ENCODE measurements at regions not wholly inside any gene's neighbourhood (a gene's known extent, or its start where the extent isn't known, plus 50 kb on each side); places are given as distances from the start of the nearest gene placed in this dataset.
A peak's percentile ranks its signal among the peaks of the same experiment; 100 is the strongest.

DNA sequence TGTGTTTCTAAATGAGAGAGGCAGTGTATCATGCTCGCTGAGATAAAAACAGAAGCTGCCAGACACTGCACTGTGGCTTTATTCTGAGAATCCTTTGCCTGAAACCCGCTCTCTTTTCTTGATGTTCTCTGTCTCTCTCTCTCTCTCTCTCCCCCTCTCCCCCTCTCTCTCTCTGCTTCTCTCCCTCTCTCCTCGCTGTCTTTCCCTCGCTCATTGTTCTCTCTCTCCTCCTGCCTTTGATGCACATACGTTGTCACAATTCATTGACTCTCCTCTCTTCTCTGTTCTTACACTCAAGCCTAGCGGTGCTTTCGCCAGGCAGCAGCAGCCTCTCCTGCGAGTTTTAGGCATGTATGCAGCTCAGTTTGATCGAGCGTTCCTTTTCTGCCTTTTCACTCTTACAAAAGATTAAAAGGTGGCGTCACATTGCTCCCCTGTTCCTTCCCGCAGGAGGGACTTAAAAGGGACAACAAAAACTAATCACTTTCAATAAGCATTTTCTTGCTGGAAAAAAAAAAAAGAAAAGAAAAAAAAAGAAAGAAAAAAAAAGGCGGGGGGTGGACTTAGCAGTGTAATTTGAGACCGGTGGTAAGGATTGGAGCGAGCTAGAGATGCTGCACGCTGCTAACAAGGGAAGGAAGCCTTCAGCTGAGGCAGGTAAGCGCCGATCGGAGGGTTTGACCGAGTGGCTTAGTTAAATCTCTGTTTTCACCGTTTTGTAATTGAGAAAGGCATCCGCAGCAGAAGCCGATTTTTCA, 717.9 kb upstream of the WWC1 start:
- ChIA-PET CTCF (no interaction called here), POLR2A (no interaction called here)
- TF ChIP-seq, protein P1, sequence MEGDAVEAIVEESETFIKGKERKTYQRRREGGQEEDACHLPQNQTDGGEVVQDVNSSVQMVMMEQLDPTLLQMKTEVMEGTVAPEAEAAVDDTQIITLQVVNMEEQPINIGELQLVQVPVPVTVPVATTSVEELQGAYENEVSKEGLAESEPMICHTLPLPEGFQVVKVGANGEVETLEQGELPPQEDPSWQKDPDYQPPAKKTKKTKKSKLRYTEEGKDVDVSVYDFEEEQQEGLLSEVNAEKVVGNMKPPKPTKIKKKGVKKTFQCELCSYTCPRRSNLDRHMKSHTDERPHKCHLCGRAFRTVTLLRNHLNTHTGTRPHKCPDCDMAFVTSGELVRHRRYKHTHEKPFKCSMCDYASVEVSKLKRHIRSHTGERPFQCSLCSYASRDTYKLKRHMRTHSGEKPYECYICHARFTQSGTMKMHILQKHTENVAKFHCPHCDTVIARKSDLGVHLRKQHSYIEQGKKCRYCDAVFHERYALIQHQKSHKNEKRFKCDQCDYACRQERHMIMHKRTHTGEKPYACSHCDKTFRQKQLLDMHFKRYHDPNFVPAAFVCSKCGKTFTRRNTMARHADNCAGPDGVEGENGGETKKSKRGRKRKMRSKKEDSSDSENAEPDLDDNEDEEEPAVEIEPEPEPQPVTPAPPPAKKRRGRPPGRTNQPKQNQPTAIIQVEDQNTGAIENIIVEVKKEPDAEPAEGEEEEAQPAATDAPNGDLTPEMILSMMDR (IDR thresholded peaks at IDR 0.05) = no peak
- no peak for TF ChIP-seq EZH2 (IDR thresholded peaks at IDR 0.05; ENCODE audit: borderline replicate concordance, insufficient read depth, low read depth, low read length, poor library complexity, severe bottlenecking)
- Mint-ChIP-seq H3K9me3 (ENCODE audit: insufficient read depth) (no peaks in the 10 kb centered on the region), H3K4me1 (peaks cover 2% of the 10 kb centered on the region), H3K4me3 (no peak overlapping the region), H3K27ac (no peak overlapping the region), H3K27me3 (no peaks in the 10 kb centered on the region)
- no peak for ATAC-seq (ENCODE audit: low read depth)
- H3K27me3 ChIP-seq (replicated peaks in 1 of 4; ENCODE audit: control extremely low read depth in 1 of 4, control insufficient read depth in 3 of 4, insufficient read depth in 4 of 4, low read length in 3 of 4) = no peaks in the 10 kb centered on the region
- H3K9me3 ChIP-seq (ENCODE audit: control extremely low read depth in 1 of 3, control insufficient read depth in 2 of 3, insufficient read depth in 1 of 3, low read length in 2 of 3) = no peaks in the 10 kb centered on the region
- no peaks in the 10 kb centered on the region for H4K20me1 ChIP-seq (ENCODE audit: control insufficient read depth, insufficient read depth, low read length, poor library complexity, severe bottlenecking)
- H3K27ac ChIP-seq (ENCODE audit: low read length in 2 of 2) = no peak overlapping the region
- WGBS (ENCODE audit: insufficient coverage) = 9% methylated on average over 21 of the region's 23 CpGs
- no peak overlapping the region for H3K4me2 ChIP-seq (replicated peaks; ENCODE audit: low read depth, low read length, poor library complexity, severe bottlenecking)
- intact Hi-C loops (cut with micrococcal nuclease) = no loop called here
- DNase-seq = no peak
- H3K4me1 ChIP-seq (ENCODE audit: control insufficient read depth in 2 of 2, insufficient read depth in 2 of 2, low read length in 2 of 2) = no peaks in the 10 kb centered on the region
- H2AFZ ChIP-seq (ENCODE audit: insufficient read depth, low read depth, low read length, poor library complexity, severe bottlenecking) = peak overlapping the region; percentile 34
- H3K4me3 ChIP-seq (ENCODE audit: control extremely low read depth in 1 of 5, extremely low read depth in 1 of 5, insufficient read depth in 1 of 5, low read depth in 2 of 5, low read length in 4 of 5) = no peak overlapping the region
- H3K36me3 ChIP-seq (replicated peaks in 1 of 2; ENCODE audit: control extremely low read depth in 1 of 2, control insufficient read depth in 1 of 2, extremely low read depth in 1 of 2, insufficient read depth in 2 of 2, low read length in 1 of 2) = no peaks in the 10 kb centered on the region
- no peaks in the 10 kb centered on the region for H3K79me2 ChIP-seq (ENCODE audit: control insufficient read depth, insufficient read depth, low read length)
- H3K9ac ChIP-seq (ENCODE audit: low read length) = no peak overlapping the region

DNA sequence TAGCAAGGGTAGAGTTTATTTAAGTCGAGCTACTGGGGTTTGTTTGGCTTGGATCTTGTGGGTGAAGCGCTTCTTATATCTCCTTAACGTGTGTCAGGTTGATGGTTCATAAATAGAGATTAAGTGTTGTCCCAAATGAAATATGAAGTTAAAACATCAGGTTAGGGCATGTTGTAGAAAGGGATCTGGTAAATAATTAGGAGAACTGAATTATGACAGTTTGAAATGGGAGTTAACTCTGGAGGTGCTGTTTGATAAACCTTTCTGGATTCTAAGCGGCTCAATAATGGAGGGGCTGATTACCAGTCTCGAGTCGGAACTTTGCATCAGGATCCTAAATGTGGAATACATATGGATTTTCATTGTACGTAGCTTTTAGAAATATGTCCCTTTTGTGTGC, 717.0 kb upstream of the WWC1 start:
- ChIA-PET POLR2A (no interaction called here), CTCF (no interaction called here)
- 43% methylated on average over 6 of the region's 7 CpGs for WGBS (ENCODE audit: insufficient coverage)
- Mint-ChIP-seq H3K9me3 (ENCODE audit: insufficient read depth) (no peaks in the 10 kb centered on the region), H3K4me3 (no peak overlapping the region), H3K27me3 (no peaks in the 10 kb centered on the region), H3K27ac (no peak overlapping the region), H3K4me1 (peaks cover 2% of the 10 kb centered on the region)
- ATAC-seq (ENCODE audit: low read depth) (no peak), DNase-seq (no peak)
- H3K27ac ChIP-seq (ENCODE audit: low read length in 2 of 2) = no peak overlapping the region
- no peaks in the 10 kb centered on the region for H3K27me3 ChIP-seq (replicated peaks in 1 of 4; ENCODE audit: control extremely low read depth in 1 of 4, control insufficient read depth in 3 of 4, insufficient read depth in 4 of 4, low read length in 3 of 4)
- H3K79me2 ChIP-seq (ENCODE audit: control insufficient read depth, insufficient read depth, low read length) = no peaks in the 10 kb centered on the region
- H4K20me1 ChIP-seq (ENCODE audit: control insufficient read depth, insufficient read depth, low read length, poor library complexity, severe bottlenecking) = no peaks in the 10 kb centered on the region
- no peak overlapping the region for H3K4me3 ChIP-seq (ENCODE audit: control extremely low read depth in 1 of 5, extremely low read depth in 1 of 5, insufficient read depth in 1 of 5, low read depth in 2 of 5, low read length in 4 of 5)
- H3K36me3 ChIP-seq (replicated peaks in 1 of 2; ENCODE audit: control extremely low read depth in 1 of 2, control insufficient read depth in 1 of 2, extremely low read depth in 1 of 2, insufficient read depth in 2 of 2, low read length in 1 of 2) = no peaks in the 10 kb centered on the region
- H2AFZ ChIP-seq (ENCODE audit: insufficient read depth, low read depth, low read length, poor library complexity, severe bottlenecking) = no peak overlapping the region
- H3K4me2 ChIP-seq (replicated peaks; ENCODE audit: low read depth, low read length, poor library complexity, severe bottlenecking) = no peak overlapping the region
- no peaks in the 10 kb centered on the region for H3K4me1 ChIP-seq (ENCODE audit: control insufficient read depth in 2 of 2, insufficient read depth in 2 of 2, low read length in 2 of 2)
- H3K9me3 ChIP-seq (ENCODE audit: control extremely low read depth in 1 of 3, control insufficient read depth in 2 of 3, insufficient read depth in 1 of 3, low read length in 2 of 3) = no peaks in the 10 kb centered on the region
- H3K9ac ChIP-seq (ENCODE audit: low read length) = no peak overlapping the region
- intact Hi-C loops (cut with micrococcal nuclease) = no loop called here
- no peak for TF ChIP-seq EZH2 (IDR thresholded peaks at IDR 0.05; ENCODE audit: borderline replicate concordance, insufficient read depth, low read depth, low read length, poor library complexity, severe bottlenecking)
- TF ChIP-seq, protein P1 (IDR thresholded peaks at IDR 0.05) = no peak
